Medulla oblongata (tissue), 1 donor: ENCODE measurements at regions not wholly inside any gene's neighbourhood (a gene's known extent, or its start where the extent isn't known, plus 50 kb on each side); places are given as distances from the start of the nearest gene placed in this dataset.
A peak's percentile ranks its signal among the peaks of the same experiment; 100 is the strongest.

ENCODE experiments used
- DNase-seq: peaks from one replicate; pipeline ENCODE4 v3.0.0-alpha.2; 2015; ENCODE audit errors: extremely low spot score

GRCh38 chr12:123077298-123078119, 73.4 kb downstream of the PITPNM2 start:
- no peak for DNase-seq

GRCh38 chr12:123076604-123077297, 74.1 kb downstream of the PITPNM2 start:
- DNase-seq, result no peak

DNA sequence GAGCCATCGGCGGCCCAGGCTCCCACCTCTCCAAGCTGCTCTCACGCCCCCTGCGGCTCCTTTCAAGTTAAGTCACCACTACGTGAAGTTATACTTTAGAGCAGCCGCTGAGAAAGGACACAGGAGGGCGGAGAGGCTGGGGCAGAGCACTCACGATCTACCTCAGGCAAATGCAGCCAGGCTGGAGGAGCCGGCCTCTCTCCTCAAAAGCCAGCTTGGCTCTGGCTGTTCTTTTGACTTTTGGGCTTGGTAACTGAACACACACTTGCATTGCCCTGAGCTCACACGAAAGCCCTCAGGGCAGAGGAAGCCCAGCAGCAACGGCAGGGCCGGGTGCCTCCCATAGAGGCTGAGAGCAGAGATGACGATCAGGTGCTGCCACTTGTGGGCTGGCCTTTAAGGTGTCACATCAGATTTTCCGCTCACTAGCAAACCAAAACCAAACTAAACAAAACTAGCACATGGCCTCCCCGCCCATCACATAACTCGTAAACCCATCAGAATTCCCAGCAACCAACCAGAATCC, 75.2 kb downstream of the PITPNM2 start:
- DNase-seq, result no peak

DNA sequence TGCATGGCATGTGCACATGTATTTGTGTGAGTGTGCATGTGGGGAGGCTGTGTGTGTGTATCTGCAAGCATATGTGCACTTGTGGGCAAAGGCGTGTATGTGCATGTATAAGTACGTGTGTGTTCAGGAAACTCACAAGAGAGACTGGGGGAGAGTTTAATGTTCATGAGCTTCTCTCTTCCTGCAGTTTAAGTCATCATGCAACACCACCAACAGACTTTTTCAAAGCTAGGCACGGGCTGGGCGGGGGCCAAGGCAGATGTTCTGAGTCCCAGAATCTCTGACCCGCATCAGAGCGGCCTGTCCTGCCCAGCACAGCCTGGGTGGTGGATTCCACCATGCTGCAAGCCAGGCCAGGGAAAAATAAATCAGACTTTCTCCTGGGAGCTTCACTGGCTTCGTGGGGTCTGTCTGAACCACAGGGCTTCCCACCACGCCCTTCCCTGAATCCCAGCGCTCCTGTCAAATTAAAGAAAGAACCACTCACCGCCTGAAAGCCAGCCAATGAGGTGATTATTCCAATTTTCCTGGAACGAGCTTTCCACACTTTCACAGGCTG, 75.7 kb downstream of the PITPNM2 start:
- DNase-seq, result no peak

GRCh38 chr12:123073962-123074801, 76.7 kb downstream of the PITPNM2 start:
- no peak for DNase-seq

DNA sequence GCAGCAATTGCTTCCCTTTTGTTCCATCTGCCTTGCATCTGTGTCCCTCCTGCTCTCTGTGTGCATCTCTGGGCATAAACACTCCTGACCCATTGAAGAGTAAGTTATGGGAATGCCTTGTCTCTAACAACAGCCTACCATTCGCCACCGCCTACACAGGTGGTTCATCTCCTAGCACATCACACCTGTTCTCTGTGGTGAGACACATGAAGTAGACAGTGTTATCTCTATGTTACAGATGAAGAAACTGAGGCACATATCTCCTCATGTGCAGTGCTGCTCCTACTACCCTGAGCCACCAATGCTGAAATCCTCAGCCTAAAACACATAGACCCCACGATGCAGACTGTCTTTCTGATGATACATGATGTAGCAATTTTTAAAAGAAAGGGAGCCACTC, 77.6 kb downstream of the PITPNM2 start:
- DNase-seq, result no peak

DNA sequence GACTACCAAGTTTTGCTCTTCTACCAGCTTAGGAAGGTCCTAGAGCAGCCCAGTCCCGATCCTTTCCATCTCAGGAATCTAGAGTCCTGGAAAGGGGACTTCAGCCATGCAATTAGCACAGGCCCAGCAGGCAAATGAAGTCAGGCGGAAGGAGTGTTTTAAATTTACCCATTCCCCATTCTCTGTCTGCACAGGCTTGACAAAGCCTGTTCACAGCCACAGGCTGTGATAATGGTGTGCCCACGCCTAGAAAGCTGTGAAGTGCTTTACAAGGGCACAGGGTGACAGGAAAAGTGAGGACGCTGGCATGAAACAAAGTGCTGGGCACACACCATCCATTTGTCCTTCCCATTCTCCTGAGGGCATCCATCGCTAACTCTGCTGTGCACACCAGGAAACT, 79.0 kb downstream of the PITPNM2 start:
- no peak for DNase-seq

- DNase-seq, result peak; percentile 59
Measured at GRCh38 chr12:123071099-123071800, 79.6 kb downstream of the PITPNM2 start.

DNA sequence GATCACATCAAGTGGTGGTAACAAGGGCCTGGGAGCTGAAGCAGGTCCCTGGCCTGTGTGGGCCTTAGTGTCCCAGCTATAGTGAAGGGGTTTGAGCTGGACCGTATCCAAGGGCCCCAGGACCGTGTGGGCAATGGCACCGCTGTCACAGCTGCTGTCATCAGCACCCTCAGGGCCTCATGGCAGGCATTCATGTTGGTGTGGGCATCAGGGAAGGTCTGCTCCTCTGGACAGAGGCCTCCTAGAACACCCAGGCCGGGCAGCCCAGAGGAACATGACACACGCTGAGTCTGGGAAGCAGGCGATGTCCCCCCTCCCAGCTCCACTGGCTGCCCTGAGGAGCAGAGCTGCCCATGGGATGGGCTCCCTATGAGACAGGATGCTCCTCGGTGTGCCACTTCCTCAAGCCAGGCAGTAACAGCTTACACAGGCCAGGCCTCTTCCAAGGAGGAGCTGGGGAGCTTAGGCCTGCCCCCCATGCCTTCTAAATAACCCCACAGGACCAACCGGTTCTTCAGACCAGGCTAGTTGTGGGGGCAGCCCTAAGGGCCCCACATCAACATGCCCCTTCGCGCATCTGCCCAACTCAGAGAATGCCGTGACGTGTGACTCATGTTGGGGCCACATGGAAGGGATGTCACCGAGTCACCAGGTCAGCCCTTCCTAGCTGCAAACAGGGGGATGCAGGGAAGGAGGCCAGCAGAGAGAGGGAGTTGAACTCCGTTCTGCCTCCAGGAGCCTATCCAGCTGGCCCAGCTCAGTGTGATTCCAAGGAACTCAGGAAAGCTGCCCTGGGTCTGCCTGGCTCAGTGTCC, 80.4 kb downstream of the PITPNM2 start:
- peak; percentile 43 for DNase-seq

- no peak for DNase-seq
Measured at GRCh38 chr12:123069436-123070266, 81.2 kb downstream of the PITPNM2 start.

- DNase-seq, result no peak
Measured at GRCh38 chr12:123067654-123068053, 83.2 kb downstream of the PITPNM2 start.

GRCh38 chr12:123066384-123066710, 84.5 kb downstream of the PITPNM2 start:
- DNase-seq, result no peak

GRCh38 chr12:123065676-123066383, 85.1 kb downstream of the PITPNM2 start:
- DNase-seq, result peak; percentile 32

GRCh38 chr12:123064885-123065619, 84.6 kb downstream of the ARL6IP4 start:
- no peak for DNase-seq

DNA sequence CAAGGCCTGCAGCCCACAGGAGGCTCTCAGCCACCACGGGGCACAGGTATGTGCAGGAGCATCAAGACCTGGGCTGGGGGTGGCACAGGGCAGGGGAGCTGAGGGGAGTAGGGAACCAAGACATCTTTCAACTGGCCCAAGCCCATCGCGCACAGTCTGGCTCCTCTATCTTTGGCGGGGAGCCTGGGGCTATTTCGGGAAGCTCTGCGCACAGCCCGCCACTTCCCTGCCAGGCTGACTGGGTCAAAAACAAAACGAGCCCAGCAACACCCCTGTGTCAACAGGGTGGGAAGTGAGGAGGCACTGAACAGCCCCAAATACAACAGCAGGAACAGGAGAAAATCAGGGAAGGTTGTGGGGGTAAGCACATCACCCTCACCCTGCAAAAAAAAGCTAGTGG, 83.9 kb downstream of the ARL6IP4 start:
- DNase-seq, result peak; percentile 79

DNA sequence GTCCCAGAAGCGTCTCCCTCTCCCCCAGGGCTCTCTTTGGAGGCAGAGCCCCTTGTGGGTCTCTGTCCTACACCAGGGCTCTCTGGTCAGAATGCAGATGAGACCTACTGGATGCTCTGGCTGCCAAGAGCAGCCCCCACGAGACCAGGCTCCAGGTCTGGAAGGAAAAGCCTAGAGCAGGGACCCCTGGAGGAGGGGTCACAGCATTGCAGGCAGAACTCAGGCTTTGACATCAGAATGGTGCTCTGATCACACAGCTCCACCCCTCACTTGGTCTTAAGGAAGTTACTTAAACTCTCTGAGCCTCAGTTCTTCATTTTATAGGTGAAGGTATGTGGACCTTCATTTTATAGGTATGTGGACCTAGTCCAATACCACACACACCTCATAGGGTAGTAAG, 83.1 kb downstream of the ARL6IP4 start:
- DNase-seq, result no peak

- peak; percentile 45 for DNase-seq
Measured at GRCh38 chr12:123062681-123063486, 82.4 kb downstream of the ARL6IP4 start.
